Neural cell (in vitro differentiated cells): ENCODE measurements at regions not wholly inside any gene's neighbourhood (a gene's known extent, or its start where the extent isn't known, plus 50 kb on each side); places are given as distances from the start of the nearest gene placed in this dataset.
"Not testable (repeated sequence)": the region's sequence is repeated elsewhere in the genome, so short reads cannot be mapped to it uniquely, and the experiment has no call there.

Experiments used
- H2AFZ ChIP-seq: fragments of 200-600, 300-800 bp; sonication (generic), shearing (Covaris generic); 2 replicates; pipeline ENCODE4 v1.6.0; 2014; ENCODE audit warnings: low read depth, mild to moderate bottlenecking, antibody characterized with exemption, low read length, moderate library complexity
- H3F3A ChIP-seq: fragments of 200-600 bp; shearing (Covaris generic); 2 replicates; pipeline ENCODE4 v1.6.1; 2016; ENCODE audit warnings: mild to moderate bottlenecking, moderate library complexity, mixed read lengths, antibody characterized with exemption, low read length; ENCODE audit not compliant: insufficient read depth, poor library complexity, severe bottlenecking
- H3K27ac ChIP-seq: fragments of 200-600, 300-800 bp; sonication (generic), shearing (Covaris generic); 2 replicates; pipeline ENCODE4 v1.5.1; 2014; ENCODE audit warnings: mild to moderate bottlenecking, low read length, moderate library complexity
- H3K27me3 ChIP-seq: fragments of 300-800, 200-600 bp; sonication (generic), shearing (Covaris generic); 2 replicates; pipeline ENCODE4 v1.6.0; 2014; ENCODE audit warnings: mild to moderate bottlenecking, low read depth, low read length, moderate library complexity; ENCODE audit not compliant: insufficient read depth
- H3K36me3 ChIP-seq: fragments of 300-800, 200-600 bp; sonication (generic), shearing (Covaris generic); 2 replicates; pipeline ENCODE4 v1.5.1; 2014; ENCODE audit warnings: mild to moderate bottlenecking, antibody characterized with exemption, low read length, moderate library complexity; ENCODE audit not compliant: insufficient read depth
- H3K4me2 ChIP-seq: fragments of 300-800, 200-600 bp; sonication (generic), shearing (Covaris generic); 2 replicates; pipeline ENCODE4 v1.6.0; 2014; ENCODE audit warnings: mild to moderate bottlenecking, low read length
- H3K4me3 ChIP-seq: fragments of 300-800, 200-600 bp; sonication (generic), shearing (Covaris generic); 2 replicates; pipeline ENCODE4 v1.5.1; 2014; ENCODE audit warnings: mild to moderate bottlenecking, low read length, moderate library complexity
- H3K79me2 ChIP-seq: fragments of 200-600 bp; shearing (Covaris generic); replicated peaks from 2 replicates; pipeline ENCODE4 v1.6.0; 2014; ENCODE audit warnings: mild to moderate bottlenecking, low read length, moderate library complexity; ENCODE audit not compliant: insufficient read depth
- H3K9ac ChIP-seq: fragments of 300-800, 200-600 bp; sonication (generic), shearing (Covaris generic); 2 replicates; pipeline ENCODE4 v1.6.1; 2016; ENCODE audit warnings: mild to moderate bottlenecking, low read length, mixed read lengths
- H3K9me2 ChIP-seq: fragments of 200-600 bp; shearing (Covaris generic); 2 replicates; pipeline ENCODE4 v1.6.1; 2016; ENCODE audit warnings: mild to moderate bottlenecking, low read length, mixed read lengths; ENCODE audit not compliant: insufficient read depth
- H3K9me3 ChIP-seq: fragments of 200-600, 300-800 bp; sonication (generic), shearing (Covaris generic); 2 replicates; pipeline ENCODE4 v1.6.1; 2016; ENCODE audit warnings: mild to moderate bottlenecking, mixed run types, low read length, moderate library complexity, mixed read lengths
- H4K20me1 ChIP-seq: fragments of 200-600 bp; shearing (Covaris generic); 2 replicates; pipeline ENCODE4 v1.6.1; 2016; ENCODE audit warnings: mild to moderate bottlenecking, mixed run types; ENCODE audit not compliant: insufficient read depth
- EP300 ChIP-seq: fragments of 450-650 bp; conservative IDR thresholded peaks from 2 replicates; pipeline ENCODE4 v1.6.1; 2014; ENCODE audit warnings: antibody characterized with exemption, mild to moderate bottlenecking, moderate library complexity; ENCODE audit not compliant: poor library complexity, severe bottlenecking
- EZH2 ChIP-seq: fragments of 200-600, 300-800 bp; shearing (Covaris generic), sonication (generic); IDR thresholded peaks from 2 replicates; pipeline ENCODE4 v1.6.1; 2014; ENCODE audit warnings: antibody characterized with exemption, low read length, borderline replicate concordance, mild to moderate bottlenecking; ENCODE audit not compliant: insufficient read depth, poor library complexity, severe bottlenecking
- MXI1 ChIP-seq: fragments of 450-650 bp; conservative IDR thresholded peaks from 2 replicates; pipeline ENCODE4 v1.6.1; 2014; ENCODE audit warnings: antibody characterized with exemption, mild to moderate bottlenecking; ENCODE audit not compliant: poor library complexity, severe bottlenecking
- POLR2AphosphoS5 ChIP-seq: IDR thresholded peaks from 2 replicates; pipeline ENCODE4 v1.6.1; 2012
- RAD21 ChIP-seq: fragments of 450-650 bp; conservative IDR thresholded peaks from 2 replicates; pipeline ENCODE4 v1.6.1; 2014; ENCODE audit warnings: antibody characterized with exemption, mild to moderate bottlenecking, moderate library complexity
- TF ChIP-seq, protein P1 (sequence below): IDR thresholded peaks from 2 replicates; pipeline ENCODE4 v1.6.1; 2012; ENCODE audit warnings: borderline replicate concordance

DNA sequence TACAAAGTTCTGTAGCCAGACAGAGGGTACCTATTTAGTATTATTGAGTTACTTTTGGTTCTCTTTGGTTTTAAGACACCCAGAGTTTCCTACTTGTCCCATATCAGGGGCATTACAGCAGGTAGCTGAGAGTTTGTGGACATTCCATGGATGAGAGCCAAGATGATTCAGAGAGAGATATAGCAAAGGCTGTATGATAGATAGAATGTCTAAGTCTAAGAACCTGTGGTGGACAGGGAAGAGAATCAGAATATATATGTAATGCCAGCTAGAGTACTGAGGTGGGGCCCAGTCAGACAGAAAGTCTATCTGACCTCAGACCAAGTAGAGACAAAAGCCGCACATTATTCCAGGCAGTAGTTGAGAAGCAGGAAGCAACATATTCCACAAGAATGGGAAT, 471.8 kb upstream of the CHD1 start:
- H3K9me3 ChIP-seq, H2AFZ ChIP-seq, H3K4me2 ChIP-seq, H3K4me3 ChIP-seq, H3F3A ChIP-seq, H3K9me2 ChIP-seq, H3K27ac ChIP-seq, H3K36me3 ChIP-seq, H3K27me3 ChIP-seq, H3K9ac ChIP-seq, H4K20me1 ChIP-seq, H3K79me2 ChIP-seq: not testable (repeated sequence)

DNA sequence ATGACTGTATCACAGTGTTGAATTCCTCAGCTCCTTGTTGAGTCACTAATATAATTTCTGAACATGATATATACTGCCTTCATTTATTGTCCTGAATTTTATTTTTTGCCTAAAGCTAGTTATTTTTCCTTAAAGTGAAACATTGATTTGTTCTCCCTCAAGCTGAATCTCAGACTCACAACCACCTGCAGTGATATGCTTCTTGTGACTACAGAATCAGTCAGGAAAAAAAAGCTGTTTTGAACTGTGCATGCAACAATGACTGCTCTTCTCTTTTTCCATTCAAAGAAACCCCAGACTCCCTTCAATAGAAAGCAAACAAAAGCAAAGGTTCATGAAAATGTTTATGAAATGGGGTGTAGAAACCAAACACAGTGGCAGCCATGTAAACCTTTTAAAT, 470.2 kb upstream of the CHD1 start:
- Histone ChIP-seq H3K27ac (no peak overlapping the region), H3K9me3 (no peaks in the 10 kb centered on the region), H3K9me2 (no peaks in the 10 kb centered on the region), H3F3A (no peaks in the 10 kb centered on the region), H3K79me2 (no peaks in the 10 kb centered on the region), H3K4me2 (no peak overlapping the region), H3K9ac (no peak overlapping the region), H3K27me3 (no peaks in the 10 kb centered on the region), H2AFZ (no peak overlapping the region), H4K20me1 (no peaks in the 10 kb centered on the region), H3K36me3 (no peaks in the 10 kb centered on the region), H3K4me3 (no peak overlapping the region)
- no peak for TF ChIP-seq POLR2AphosphoS5
- TF ChIP-seq, protein P1, sequence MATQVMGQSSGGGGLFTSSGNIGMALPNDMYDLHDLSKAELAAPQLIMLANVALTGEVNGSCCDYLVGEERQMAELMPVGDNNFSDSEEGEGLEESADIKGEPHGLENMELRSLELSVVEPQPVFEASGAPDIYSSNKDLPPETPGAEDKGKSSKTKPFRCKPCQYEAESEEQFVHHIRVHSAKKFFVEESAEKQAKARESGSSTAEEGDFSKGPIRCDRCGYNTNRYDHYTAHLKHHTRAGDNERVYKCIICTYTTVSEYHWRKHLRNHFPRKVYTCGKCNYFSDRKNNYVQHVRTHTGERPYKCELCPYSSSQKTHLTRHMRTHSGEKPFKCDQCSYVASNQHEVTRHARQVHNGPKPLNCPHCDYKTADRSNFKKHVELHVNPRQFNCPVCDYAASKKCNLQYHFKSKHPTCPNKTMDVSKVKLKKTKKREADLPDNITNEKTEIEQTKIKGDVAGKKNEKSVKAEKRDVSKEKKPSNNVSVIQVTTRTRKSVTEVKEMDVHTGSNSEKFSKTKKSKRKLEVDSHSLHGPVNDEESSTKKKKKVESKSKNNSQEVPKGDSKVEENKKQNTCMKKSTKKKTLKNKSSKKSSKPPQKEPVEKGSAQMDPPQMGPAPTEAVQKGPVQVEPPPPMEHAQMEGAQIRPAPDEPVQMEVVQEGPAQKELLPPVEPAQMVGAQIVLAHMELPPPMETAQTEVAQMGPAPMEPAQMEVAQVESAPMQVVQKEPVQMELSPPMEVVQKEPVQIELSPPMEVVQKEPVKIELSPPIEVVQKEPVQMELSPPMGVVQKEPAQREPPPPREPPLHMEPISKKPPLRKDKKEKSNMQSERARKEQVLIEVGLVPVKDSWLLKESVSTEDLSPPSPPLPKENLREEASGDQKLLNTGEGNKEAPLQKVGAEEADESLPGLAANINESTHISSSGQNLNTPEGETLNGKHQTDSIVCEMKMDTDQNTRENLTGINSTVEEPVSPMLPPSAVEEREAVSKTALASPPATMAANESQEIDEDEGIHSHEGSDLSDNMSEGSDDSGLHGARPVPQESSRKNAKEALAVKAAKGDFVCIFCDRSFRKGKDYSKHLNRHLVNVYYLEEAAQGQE: no peak

DNA sequence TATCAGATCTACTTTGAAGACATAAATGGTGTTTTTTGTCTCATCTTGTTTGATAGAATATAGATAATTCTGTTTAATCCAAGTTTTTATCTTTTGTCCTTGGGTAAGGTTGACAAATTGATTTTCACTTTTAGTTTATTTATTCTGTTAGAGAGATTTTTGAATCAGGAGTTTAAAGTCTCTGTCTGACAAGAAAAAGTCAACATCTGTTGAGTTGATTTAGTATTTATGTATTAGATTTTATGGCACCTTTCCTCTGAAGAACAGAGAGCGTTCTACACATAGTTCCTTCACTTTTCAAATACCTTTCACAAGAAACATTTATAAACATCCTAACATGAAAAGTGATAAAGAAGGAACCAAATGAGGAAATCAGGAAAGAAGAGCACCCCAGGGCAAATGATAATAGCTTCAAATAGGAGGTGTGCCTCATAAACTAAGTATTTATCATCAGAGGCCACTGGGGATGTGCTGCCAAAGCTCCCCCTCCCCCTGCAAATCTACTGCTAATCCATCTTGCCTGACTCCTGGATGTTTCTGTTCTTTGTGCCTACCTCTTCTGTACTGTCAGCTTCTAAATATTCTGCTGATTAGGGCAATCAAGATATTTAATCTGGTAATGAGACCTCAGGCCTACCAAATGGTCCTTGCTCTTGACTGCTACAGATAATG, 457.7 kb upstream of the CHD1 start:
- no peak overlapping the region for H3K4me2 ChIP-seq
- no peaks in the 10 kb centered on the region for H4K20me1 ChIP-seq
- no peaks in the 10 kb centered on the region for H3K36me3 ChIP-seq
- H3K9me3 ChIP-seq: no peaks in the 10 kb centered on the region
- H3K27me3 ChIP-seq: no peaks in the 10 kb centered on the region
- no peak for TF ChIP-seq EP300
- no peak for TF ChIP-seq RAD21
- no peak overlapping the region for H3K27ac ChIP-seq
- no peaks in the 10 kb centered on the region for H3K9me2 ChIP-seq
- no peak overlapping the region for H2AFZ ChIP-seq
- H3F3A ChIP-seq: no peaks in the 10 kb centered on the region
- H3K9ac ChIP-seq: no peak overlapping the region
- no peak overlapping the region for H3K4me3 ChIP-seq
- H3K79me2 ChIP-seq: no peaks in the 10 kb centered on the region

DNA sequence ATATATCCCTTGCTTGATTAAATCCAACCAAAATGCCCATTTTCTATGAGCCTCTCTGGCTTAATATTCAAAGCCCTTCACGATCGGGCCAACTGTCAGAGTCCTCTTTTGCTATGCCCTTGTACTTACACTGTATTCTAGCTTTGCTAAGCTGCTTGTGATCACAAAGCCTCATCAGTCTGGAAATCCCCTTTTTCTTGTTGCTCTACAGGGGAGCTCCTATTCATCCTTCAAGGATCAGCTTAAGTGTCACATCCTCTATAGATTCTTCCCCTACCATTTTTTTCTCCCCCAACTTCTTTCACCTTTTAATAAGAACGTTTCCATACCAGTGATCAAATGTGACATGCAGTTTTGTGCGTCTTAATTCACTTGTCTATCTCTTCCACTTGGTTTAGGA, 450.4 kb upstream of the CHD1 start:
- Histone ChIP-seq H3K4me3 (peak overlapping the region; percentile 20), H3K27ac (peak overlapping the region; percentile 44), H3K9ac (peak overlapping the region; percentile 15), H3K9me2 (no peaks in the 10 kb centered on the region), H3K4me2 (no peak overlapping the region), H3F3A (no peaks in the 10 kb centered on the region), H3K9me3 (no peaks in the 10 kb centered on the region), H3K27me3 (no peaks in the 10 kb centered on the region), H2AFZ (peak overlapping the region; percentile 1), H3K36me3 (no peaks in the 10 kb centered on the region), H4K20me1 (no peaks in the 10 kb centered on the region), H3K79me2 (no peaks in the 10 kb centered on the region)
- TF ChIP-seq EZH2 (no peak), POLR2AphosphoS5 (peak; percentile 30), MXI1 (no peak), EP300 (peak; percentile 65)
- TF ChIP-seq, protein P1: peak; percentile 45
